OCI-LY3 (cell line): ENCODE measurements at regions not wholly inside any gene's neighbourhood (a gene's known extent, or its start where the extent isn't known, plus 50 kb on each side); places are given as distances from the start of the nearest gene placed in this dataset.
A peak's percentile ranks its signal among the peaks of the same experiment; 100 is the strongest.

ENCODE experiments used
- H2AFZ ChIP-seq: fragments of 200-600, 300-600 bp; shearing (Covaris generic); 2 replicates; pipeline ENCODE4 v1.6.0; 2014; ENCODE audit warnings: antibody characterized with exemption, low read depth, low read length
- H3K27ac ChIP-seq: fragments of 200-600, 300-600 bp; sonication (generic); 2 replicates; pipeline ENCODE4 v1.5.1; 2014; ENCODE audit warnings: mild to moderate bottlenecking, low read length, moderate library complexity, mixed read lengths
- H3K27me3 ChIP-seq: fragments of 200-600, 300-600 bp; sonication (generic); 2 replicates; pipeline ENCODE4 v1.6.1; 2014; ENCODE audit warnings: low read depth, low read length, mixed read lengths
- H3K36me3 ChIP-seq: fragments of 200-600, 300-600 bp; sonication (generic); replicated peaks from 2 replicates; pipeline ENCODE3; 2014; ENCODE audit warnings: low read depth, low read length, mixed read lengths
- H3K4me1 ChIP-seq: fragments of 300-600, 200-600 bp; sonication (generic); 2 replicates; pipeline ENCODE4 v1.6.1; 2014; ENCODE audit warnings: low read length, mixed read lengths
- H3K4me2 ChIP-seq: fragments of 200-600, 300-600 bp; sonication (generic); 2 replicates; pipeline ENCODE4 v1.6.1; 2014; ENCODE audit warnings: low read length, mixed read lengths
- H3K4me3 ChIP-seq: fragments of 300-600, 200-600 bp; sonication (generic); 2 replicates; pipeline ENCODE4 v1.5.1; 2014; ENCODE audit warnings: antibody characterized with exemption, mild to moderate bottlenecking, low read length, moderate library complexity
- H3K79me2 ChIP-seq: fragments of 300-600, 200-600 bp; shearing (Covaris generic); 2 replicates; pipeline ENCODE4 v1.6.1; 2014; ENCODE audit warnings: mild to moderate bottlenecking, low read length, mixed read lengths
- H3K9ac ChIP-seq: fragments of 300-600, 200-600 bp; shearing (Covaris generic); 2 replicates; pipeline ENCODE4 v1.6.0; 2014; ENCODE audit warnings: mild to moderate bottlenecking, low read length, moderate library complexity
- H3K9me3 ChIP-seq: fragments of 200-600, 300-600 bp; shearing (Covaris generic); 2 replicates; pipeline ENCODE4 v1.6.1; 2014; ENCODE audit warnings: low read length, mixed read lengths; ENCODE audit not compliant: insufficient read depth
- H4K20me1 ChIP-seq: fragments of 200-600, 300-600 bp; sonication (generic); 2 replicates; pipeline ENCODE4 v1.6.1; 2016; ENCODE audit warnings: low read length, mixed read lengths; ENCODE audit not compliant: insufficient read depth
- CTCF ChIP-seq: fragments of 200-600, 300-600 bp; sonication (generic); IDR thresholded peaks from 2 replicates; pipeline ENCODE4 v1.5.1; 2014; ENCODE audit warnings: antibody characterized with exemption, low read length, low read depth
- EZH2phosphoT487 ChIP-seq: fragments of 200-600 bp; shearing (Covaris generic); IDR thresholded peaks from 2 replicates; pipeline ENCODE4 v1.6.1; 2018; ENCODE audit warnings: antibody characterized with exemption, mixed run types, low read depth

- no peak for TF ChIP-seq EZH2phosphoT487
- TF ChIP-seq CTCF = no peak
- Histone ChIP-seq H2AFZ (no peak overlapping the region), H4K20me1 (no peaks in the 10 kb centered on the region), H3K79me2 (no peaks in the 10 kb centered on the region), H3K4me1 (peaks cover 12% of the 10 kb centered on the region), H3K36me3 (no peaks in the 10 kb centered on the region), H3K9ac (no peak overlapping the region), H3K27ac (no peak overlapping the region), H3K4me3 (no peak overlapping the region), H3K9me3 (no peaks in the 10 kb centered on the region), H3K27me3 (no peaks in the 10 kb centered on the region), H3K4me2 (peak overlapping the region; percentile 13; the same call in 1 of the 2 replicates)
Measured at GRCh38 chr14:61202124-61202523, 79.0 kb downstream of the TMEM30B start.

DNA sequence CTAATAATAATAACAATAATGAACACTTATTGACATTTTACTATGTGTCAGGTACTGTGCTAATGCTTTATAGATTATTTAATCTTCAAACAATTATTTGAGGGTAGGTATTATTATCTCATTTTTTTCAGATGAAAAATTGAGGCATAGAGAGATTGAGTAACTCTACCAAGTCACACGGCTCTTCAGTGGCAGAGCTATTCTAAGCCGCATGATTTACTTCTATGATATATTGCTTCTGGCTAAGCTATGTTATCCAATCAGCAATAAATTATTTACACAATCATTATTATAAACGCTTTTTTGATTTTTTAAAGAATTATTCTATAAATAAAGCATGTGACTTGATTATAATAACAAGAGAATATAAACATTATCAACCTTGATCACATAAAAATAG lies 80.0 kb downstream of the TMEM30B start:
- no peaks in the 10 kb centered on the region for H3K79me2 ChIP-seq
- no peak overlapping the region for H3K4me3 ChIP-seq
- H2AFZ ChIP-seq = no peak overlapping the region
- H3K9ac ChIP-seq = no peak overlapping the region
- H3K9me3 ChIP-seq = no peaks in the 10 kb centered on the region
- no peaks in the 10 kb centered on the region for H4K20me1 ChIP-seq
- no peaks in the 10 kb centered on the region for H3K27me3 ChIP-seq
- H3K4me1 ChIP-seq = peaks cover 19% of the 10 kb centered on the region
- TF ChIP-seq EZH2phosphoT487 (no peak), CTCF (no peak)
- no peaks in the 10 kb centered on the region for H3K36me3 ChIP-seq
- no peak overlapping the region for H3K4me2 ChIP-seq
- no peak overlapping the region for H3K27ac ChIP-seq

GRCh38 chr14:61197416-61197815 lies 83.7 kb downstream of the TMEM30B start:
- peaks cover 14% of the 10 kb centered on the region for H3K4me1 ChIP-seq
- H3K4me3 ChIP-seq = no peak overlapping the region
- no peaks in the 10 kb centered on the region for H4K20me1 ChIP-seq
- no peaks in the 10 kb centered on the region for H3K27me3 ChIP-seq
- H3K36me3 ChIP-seq = no peaks in the 10 kb centered on the region
- no peak overlapping the region for H3K27ac ChIP-seq
- H2AFZ ChIP-seq = no peak overlapping the region
- no peak overlapping the region for H3K4me2 ChIP-seq
- H3K79me2 ChIP-seq = no peaks in the 10 kb centered on the region
- TF ChIP-seq CTCF (no peak), EZH2phosphoT487 (no peak)
- no peaks in the 10 kb centered on the region for H3K9me3 ChIP-seq
- no peak overlapping the region for H3K9ac ChIP-seq

DNA sequence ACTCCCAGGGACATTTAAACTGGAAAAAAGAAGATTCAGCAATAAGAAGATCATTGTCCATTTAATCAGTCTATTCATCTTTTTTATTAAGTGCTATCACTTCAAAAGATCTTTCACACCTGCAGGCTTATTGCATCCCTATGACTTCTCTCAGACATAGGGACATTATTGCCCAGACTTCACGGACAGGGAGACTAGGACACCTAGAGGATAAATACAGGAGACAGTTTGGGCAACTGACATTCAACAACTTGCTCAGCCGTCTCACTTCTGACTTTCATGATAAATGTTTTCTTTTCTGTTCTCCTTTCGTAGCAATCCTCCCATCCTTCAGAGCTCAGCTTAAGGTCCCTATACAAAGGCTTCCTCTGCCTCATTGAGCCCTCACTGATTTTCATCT lies 84.3 kb downstream of the TMEM30B start:
- Histone ChIP-seq H3K9me3 (no peaks in the 10 kb centered on the region), H3K4me2 (no peak overlapping the region), H3K4me1 (peaks cover 8% of the 10 kb centered on the region), H3K4me3 (no peak overlapping the region), H3K79me2 (no peaks in the 10 kb centered on the region), H4K20me1 (no peaks in the 10 kb centered on the region), H3K27ac (no peak overlapping the region), H3K27me3 (no peaks in the 10 kb centered on the region), H3K9ac (no peak overlapping the region), H2AFZ (no peak overlapping the region), H3K36me3 (no peaks in the 10 kb centered on the region)
- TF ChIP-seq CTCF (peak; percentile 39), EZH2phosphoT487 (no peak)
